H1 (cell line): ENCODE measurements at regions not wholly inside any gene's neighbourhood (a gene's known extent, or its start where the extent isn't known, plus 50 kb on each side); places are given as distances from the start of the nearest gene placed in this dataset.
A peak's percentile ranks its signal among the peaks of the same experiment; 100 is the strongest.

ENCODE experiments used
- CTCF ChIA-PET: fragments of 300-600 bp; sonication (Branson Sonifier 250); formaldehyde crosslinking; loops from one replicate; lab custom pipeline; 2021; ENCODE audit not compliant: partially characterized antibody; lab: Charles Lee
- POLR2A ChIA-PET: fragments of 300-600 bp; sonication (Branson Sonifier 250); formaldehyde crosslinking; loops from one replicate; lab custom pipeline; 2021; ENCODE audit warnings: inconsistent platforms; ENCODE audit not compliant: partially characterized antibody; lab: Charles Lee
- DNase-seq, 2 experiments: peaks; one replicate each; pipeline versions ENCODE4 v3.0.0 to v3.0.0-alpha.2; 2010 to 2022; ENCODE audit warnings: low spot score in 2 of 2, low read depth in 1 of 2, mixed read lengths in 1 of 2
- FAIRE-seq: peaks from 2 replicates; lab custom pipeline; 2011; peaks lifted over from hg19 to GRCh38; lab: Jason Lieb, UNC
- H2AFZ ChIP-seq: 2 replicates; pipeline ENCODE4 v1.8.1; 2012; ENCODE audit warnings: low read length, inconsistent platforms
- H2AK5ac ChIP-seq: 2 replicates; pipeline ENCODE4 v1.6.1; 2013; ENCODE audit warnings: low read depth, low read length
- H2BK120ac ChIP-seq: replicated peaks from 2 replicates; pipeline ENCODE3; 2013; ENCODE audit warnings: low read depth, low read length, inconsistent platforms
- H2BK12ac ChIP-seq: 2 replicates; pipeline ENCODE4 v1.6.1; 2013; ENCODE audit warnings: low read depth, low read length
- H2BK15ac ChIP-seq: 2 replicates; pipeline ENCODE4 v1.6.1; 2013; ENCODE audit warnings: low read length
- H2BK20ac ChIP-seq: 2 replicates; pipeline ENCODE4 v1.6.1; 2013; ENCODE audit warnings: low read length
- H2BK5ac ChIP-seq: 2 replicates; pipeline ENCODE4 v1.6.1; 2013; ENCODE audit warnings: low read depth, low read length
- H3K14ac ChIP-seq: 2 replicates; pipeline ENCODE4 v1.6.1; 2013; ENCODE audit warnings: inconsistent platforms; ENCODE audit not compliant: insufficient read length
- H3K18ac ChIP-seq: 2 replicates; pipeline ENCODE4 v1.6.1; 2013; ENCODE audit warnings: low read length; ENCODE audit errors: extremely low read depth
- H3K23ac ChIP-seq: 2 replicates; pipeline ENCODE4 v1.6.1; 2013; ENCODE audit warnings: inconsistent platforms; ENCODE audit not compliant: insufficient read length
- H3K23me2 ChIP-seq: 2 replicates; pipeline ENCODE4 v1.6.1; 2013; ENCODE audit warnings: low read depth, low read length
- H3K27ac ChIP-seq: 2 replicates; pipeline ENCODE4 v1.6.1; 2011; ENCODE audit warnings: low read depth, low read length, inconsistent platforms
- H3K27me3 ChIP-seq, 4 experiments: replicated peaks in 1 of 4; 1 replicate in 1 of 4; 2 replicates in 3 of 4; pipeline versions ENCODE4 v1.6.1 to v1.8.1; 2011 to 2013; ENCODE audit warnings: low read length in 3 of 4, mild to moderate bottlenecking in 3 of 4, inconsistent platforms in 2 of 4, mixed read lengths in 2 of 4, moderate library complexity in 1 of 4; ENCODE audit not compliant: control insufficient read depth in 3 of 4, insufficient read depth in 3 of 4; ENCODE audit errors: extremely low read depth in 1 of 4
- H3K36me3 ChIP-seq, 4 experiments: 2 replicates each; pipeline versions ENCODE4 v1.6.1 to v1.8.1; 2011 to 2013; ENCODE audit warnings: mild to moderate bottlenecking in 4 of 4, low read length in 3 of 4, moderate library complexity in 2 of 4, control low read depth in 1 of 4, inconsistent platforms in 1 of 4; ENCODE audit not compliant: insufficient read depth in 4 of 4, control insufficient read depth in 2 of 4
- H3K4ac ChIP-seq: replicated peaks from 2 replicates; pipeline ENCODE3; 2013; ENCODE audit warnings: low read length, low read depth, mixed read lengths, inconsistent platforms; ENCODE audit not compliant: insufficient read length
- H3K4me1 ChIP-seq, 4 experiments: replicated peaks in 1 of 4; 1 replicate in 1 of 4; 2 replicates in 3 of 4; pipeline versions ENCODE4 v1.6.1 to v1.8.1; 2011 to 2013; ENCODE audit warnings: low read length in 3 of 4, inconsistent platforms in 2 of 4, mixed read lengths in 1 of 4; ENCODE audit not compliant: insufficient read depth in 4 of 4, control insufficient read depth in 3 of 4
- H3K4me2 ChIP-seq, 2 experiments: 2 replicates each; pipeline versions ENCODE4 v1.6.1 to v1.8.1; 2011 to 2013; ENCODE audit warnings: low read depth in 2 of 2, low read length in 2 of 2, control low read depth in 1 of 2, inconsistent platforms in 1 of 2, mild to moderate bottlenecking in 1 of 2; ENCODE audit not compliant: insufficient read depth in 1 of 2
- H3K4me3 ChIP-seq, 4 experiments: fragments of 200-600, 300-600 bp in 1 of 4; sonication (generic), shearing (Covaris generic), sonication (Bioruptor Twin) in 1 of 4; 2 replicates each; pipeline versions ENCODE4 v1.5.1 to v1.8.1; 2011 to 2016; ENCODE audit warnings: low read length in 4 of 4, low read depth in 3 of 4, control low read depth in 2 of 4, inconsistent platforms in 2 of 4, mild to moderate bottlenecking in 2 of 4, mixed read lengths in 1 of 4, moderate library complexity in 1 of 4; ENCODE audit not compliant: insufficient read depth in 2 of 4; ENCODE audit errors: extremely low read depth in 1 of 4
- H3K56ac ChIP-seq: replicated peaks from 2 replicates; pipeline ENCODE3; 2013; ENCODE audit warnings: low read depth, mild to moderate bottlenecking, mixed read lengths, low read length, inconsistent platforms; ENCODE audit not compliant: insufficient read length
- H3K79me1 ChIP-seq: 2 replicates; pipeline ENCODE4 v1.6.1; 2013; ENCODE audit warnings: low read depth, low read length, control low read depth
- H3K79me2 ChIP-seq, 2 experiments: 2 replicates each; pipeline versions ENCODE4 v1.6.1 to v1.8.1; 2012 to 2013; ENCODE audit warnings: low read length in 2 of 2, mild to moderate bottlenecking in 2 of 2, inconsistent platforms in 1 of 2; ENCODE audit not compliant: insufficient read depth in 2 of 2, control insufficient read depth in 1 of 2
- H3K9ac ChIP-seq, 4 experiments: replicated peaks in 1 of 4; 1 replicate in 1 of 4; 2 replicates in 3 of 4; pipeline versions ENCODE4 v1.6.1 to v1.8.1; 2011 to 2013; ENCODE audit warnings: low read depth in 3 of 4, low read length in 3 of 4, control low read depth in 2 of 4, mild to moderate bottlenecking in 2 of 4, moderate library complexity in 2 of 4, inconsistent platforms in 1 of 4; ENCODE audit errors: extremely low read depth in 1 of 4
- H3K9me3 ChIP-seq, 2 experiments: 2 replicates each; pipeline versions ENCODE4 v1.6.1 to v1.8.1; 2012 to 2013; ENCODE audit warnings: mild to moderate bottlenecking in 2 of 2, moderate library complexity in 2 of 2, control low read depth in 1 of 2, inconsistent platforms in 1 of 2, low read depth in 1 of 2, low read length in 1 of 2, mixed read lengths in 1 of 2; ENCODE audit not compliant: insufficient read depth in 2 of 2
- H4K20me1 ChIP-seq, 2 experiments: replicated peaks in 1 of 2; 2 replicates each; pipeline versions ENCODE3 to v1.8.1; 2011 to 2013; ENCODE audit warnings: inconsistent platforms in 2 of 2, low read length in 2 of 2, mild to moderate bottlenecking in 1 of 2; ENCODE audit not compliant: insufficient read depth in 2 of 2, control insufficient read depth in 1 of 2
- H4K5ac ChIP-seq: 2 replicates; pipeline ENCODE4 v1.6.1; 2013; ENCODE audit warnings: low read length, low read depth, mixed read lengths, inconsistent platforms; ENCODE audit not compliant: insufficient read length
- H4K8ac ChIP-seq: 2 replicates; pipeline ENCODE4 v1.8.0; 2013; ENCODE audit warnings: mild to moderate bottlenecking, moderate library complexity, low read length, inconsistent platforms; ENCODE audit not compliant: insufficient read depth; ENCODE audit errors: extremely low read depth
- H4K91ac ChIP-seq: replicated peaks from 2 replicates; pipeline ENCODE3; 2013; ENCODE audit warnings: low read length, mixed read lengths, inconsistent platforms; ENCODE audit not compliant: insufficient read length
- BACH1 ChIP-seq: IDR thresholded peaks from 2 replicates; pipeline ENCODE4 v1.6.1; 2012; ENCODE audit warnings: low read length, improper control_type of control experiment
- CHD2 ChIP-seq: IDR thresholded peaks from 2 replicates; pipeline ENCODE4 v1.6.1; 2012; ENCODE audit warnings: low read length, improper control_type of control experiment
- JUN ChIP-seq: IDR thresholded peaks from 2 replicates; pipeline ENCODE4 v1.6.1; 2011; ENCODE audit warnings: low read depth, mild to moderate bottlenecking, improper control_type of control experiment, low read length
- JUND ChIP-seq: IDR thresholded peaks from 2 replicates; pipeline ENCODE4 v1.6.1; 2011; ENCODE audit warnings: mild to moderate bottlenecking, improper control_type of control experiment, low read length
- NANOG ChIP-seq: IDR thresholded peaks from 2 replicates; pipeline ENCODE4 v1.6.1; 2011; ENCODE audit warnings: low read length, low read depth, mild to moderate bottlenecking, inconsistent platforms; ENCODE audit not compliant: insufficient read depth, poor library complexity, severe bottlenecking
- PHF8 ChIP-seq: fragments of 200-600 bp; sonication (generic); conservative IDR thresholded peaks from 2 replicates; pipeline ENCODE4 v1.7.1; 2012; ENCODE audit warnings: low read depth, mild to moderate bottlenecking, inconsistent platforms, low read length, moderate library complexity
- RNF2 ChIP-seq: fragments of 200-900, 300-1000 bp; sonication (generic); IDR thresholded peaks from 2 replicates; pipeline ENCODE4 v1.7.1; 2016; ENCODE audit warnings: borderline replicate concordance, low read depth, mild to moderate bottlenecking, antibody characterized with exemption, low read length; ENCODE audit not compliant: poor library complexity, severe bottlenecking; ENCODE audit errors: missing control alignments
- SAP30 ChIP-seq: fragments of 300-600 bp; sonication (generic); IDR thresholded peaks from 2 replicates; pipeline ENCODE4 v1.7.1; 2012; ENCODE audit warnings: low read length, moderate library complexity, mild to moderate bottlenecking, inconsistent platforms; ENCODE audit not compliant: insufficient read depth, insufficient replicate concordance
- SIRT6 ChIP-seq: IDR thresholded peaks from one replicate; pipeline ENCODE4 v1.7.1; 2012; ENCODE audit warnings: low read length, inconsistent platforms
- TAF1 ChIP-seq: IDR thresholded peaks from 2 replicates; pipeline ENCODE4 v1.6.1; 2011; ENCODE audit warnings: mild to moderate bottlenecking, low read depth, low read length
- TAF7 ChIP-seq: optimal IDR thresholded peaks from 2 replicates; pipeline ENCODE3; 2011; ENCODE audit warnings: low read depth, mild to moderate bottlenecking, inconsistent platforms, low read length, moderate library complexity, borderline replicate concordance
- WGBS, 2 experiments: shearing (Covaris generic) in 1 of 2; methylation state at CpG; one replicate each; pipeline versions ENCODE4 v1.1.6 to v1.1.7; 2013 to 2015; ENCODE audit warnings: low lambda C conversion rate in 2 of 2, mixed read lengths in 2 of 2, inconsistent platforms in 1 of 2, low coverage in 1 of 2, missing lambda C conversion rate in 1 of 2; ENCODE audit not compliant: insufficient replicate concordance in 2 of 2, insufficient coverage in 1 of 2, insufficient read length in 1 of 2; ENCODE audit errors: extremely low coverage in 1 of 2, missing lambda C conversion rate in 1 of 2; 5-methylcytosine and 5-hydroxymethylcytosine counted together
- TF ChIP-seq, protein P1 (sequence below): IDR thresholded peaks from 2 replicates; pipeline ENCODE4 v1.6.1; 2012; ENCODE audit warnings: inconsistent platforms

DNA sequence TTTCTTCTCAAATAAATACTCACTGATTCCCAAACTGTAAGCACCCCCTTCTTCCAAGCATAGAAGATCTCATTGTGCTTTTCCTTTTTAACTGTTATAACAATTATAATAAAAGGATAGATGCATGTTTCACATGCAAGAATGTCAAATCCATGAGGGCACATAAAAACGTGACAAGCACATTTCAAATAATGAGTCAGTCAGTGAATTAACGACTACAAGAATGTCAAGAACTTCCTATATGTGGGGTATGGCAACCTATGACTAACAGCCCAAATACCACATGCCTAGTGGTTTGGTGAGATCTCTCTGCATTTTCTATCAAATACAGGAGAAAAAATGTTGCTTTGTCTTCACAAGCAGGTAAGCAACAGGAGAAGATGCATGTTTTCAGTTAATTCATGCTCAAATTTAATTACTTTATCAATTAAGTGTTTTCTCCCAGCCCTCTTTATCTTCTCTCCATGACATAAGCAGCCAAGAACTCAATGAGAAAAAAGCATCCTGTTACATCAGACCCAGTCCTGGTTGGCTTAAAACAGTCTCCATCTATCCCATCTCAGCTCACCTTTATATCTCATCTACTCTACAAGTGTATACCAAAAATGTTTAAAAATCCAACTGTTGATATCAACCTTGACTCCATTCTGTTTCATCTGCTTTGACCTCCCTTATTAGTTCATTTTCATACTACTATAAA lies 181.5 kb upstream of the LMCD1 start:
- no peak overlapping the region for H3K14ac ChIP-seq
- WGBS, 2 experiments: 87% methylated on average over 2 of the region's 2 CpGs; no CpG with 5 or more reads in 1 of the 2 experiments
- no peak overlapping the region for H4K5ac ChIP-seq
- no peak overlapping the region; a peak in 1 of 4 replicates for H3K4me2 ChIP-seq
- H4K91ac ChIP-seq: no peak overlapping the region
- FAIRE-seq (no peak), DNase-seq (no peak)
- no peaks in the 10 kb centered on the region for H3K36me3 ChIP-seq
- H3K27me3 ChIP-seq: no peaks in the 10 kb centered on the region
- no peak overlapping the region for H3K18ac ChIP-seq
- H2AK5ac ChIP-seq: no peak overlapping the region; the same call in 1 of the 2 replicates
- no peak overlapping the region for H3K27ac ChIP-seq
- H3K4me1 ChIP-seq: peaks cover 6 to 14% (median 10%) of the 10 kb centered on the region in 4 experiments; a peak in 6 of 7 replicates
- no peaks in the 10 kb centered on the region for H3K23me2 ChIP-seq
- no peak overlapping the region for H2AFZ ChIP-seq
- no peaks in the 10 kb centered on the region for H3K79me1 ChIP-seq
- no peak overlapping the region for H2BK15ac ChIP-seq
- no peak overlapping the region for H3K9ac ChIP-seq
- ChIA-PET CTCF (interaction anchor here (0.6 to 2.1 kb wide), 7 partner anchors 18 to 976 kb away, joined by 3 to 13 read pairs (median 5); no protein-coding TSS in a partner anchor), POLR2A (no interaction called here)
- 0 out of 2 replicates have a peak overlapping the region, but pooled peaks have one; percentile 31 for H2BK12ac ChIP-seq
- no peak overlapping the region for H3K4me3 ChIP-seq
- H3K79me2 ChIP-seq: no peaks in the 10 kb centered on the region
- H4K20me1 ChIP-seq: no peaks in the 10 kb centered on the region
- H3K9me3 ChIP-seq: no peaks in the 10 kb centered on the region
- no peak overlapping the region for H2BK120ac ChIP-seq
- no peak overlapping the region for H4K8ac ChIP-seq
- no peak overlapping the region for H2BK5ac ChIP-seq
- no peak overlapping the region for H2BK20ac ChIP-seq
- no peak overlapping the region for H3K4ac ChIP-seq
- H3K23ac ChIP-seq: no peak overlapping the region
- H3K56ac ChIP-seq: no peak overlapping the region
- no peak for TF ChIP-seq SAP30
- TF ChIP-seq JUN: no peak
- TF ChIP-seq, protein P1, sequence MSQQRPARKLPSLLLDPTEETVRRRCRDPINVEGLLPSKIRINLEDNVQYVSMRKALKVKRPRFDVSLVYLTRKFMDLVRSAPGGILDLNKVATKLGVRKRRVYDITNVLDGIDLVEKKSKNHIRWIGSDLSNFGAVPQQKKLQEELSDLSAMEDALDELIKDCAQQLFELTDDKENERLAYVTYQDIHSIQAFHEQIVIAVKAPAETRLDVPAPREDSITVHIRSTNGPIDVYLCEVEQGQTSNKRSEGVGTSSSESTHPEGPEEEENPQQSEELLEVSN: no peak
- TF ChIP-seq CHD2: no peak
- no peak for TF ChIP-seq TAF1
- no peak for TF ChIP-seq RNF2
- no peak for TF ChIP-seq TAF7
- TF ChIP-seq NANOG: no peak
- TF ChIP-seq JUND: no peak
- TF ChIP-seq BACH1: no peak
- no peak for TF ChIP-seq PHF8
- TF ChIP-seq SIRT6: no peak
